Psoas muscle (tissue), 7 donors: ENCODE measurements at regions not wholly inside any gene's neighbourhood (a gene's known extent, or its start where the extent isn't known, plus 50 kb on each side); places are given as distances from the start of the nearest gene placed in this dataset.
A peak's percentile ranks its signal among the peaks of the same experiment; 100 is the strongest.
"Not testable (repeated sequence)": the region's sequence is repeated elsewhere in the genome, so short reads cannot be mapped to it uniquely, and the experiment has no call there.

Source experiments
- ATAC-seq, 4 donors: fragments of 200-7000 bp; cut with Tn5 transposase; one replicate each; pipeline ENCODE4 v1.9.1; 2020; ENCODE audit warnings: moderate library complexity in 3 of 4, mild to moderate bottlenecking in 2 of 4
- DNase-seq, 2 donors: peaks; one replicate each; pipeline ENCODE4 v3.0.0-alpha.2; 2020
- H3K27ac ChIP-seq: fragments of 200-600 bp; one replicate; pipeline ENCODE4 v1.8.0; 2022
- H3K27me3 ChIP-seq, 3 donors: fragments of 200-600 bp in 1 of 3; one replicate each; pipeline versions ENCODE4 v1.6.1 to v1.8.0; 2013 to 2022; ENCODE audit warnings: low read length in 2 of 3, mild to moderate bottlenecking in 2 of 3, moderate library complexity in 1 of 3; ENCODE audit not compliant: insufficient read depth in 3 of 3
- H3K36me3 ChIP-seq, 2 donors: fragments of 200-600 bp in 1 of 2; one replicate each; pipeline versions ENCODE4 v1.6.1 to v1.8.0; 2013 to 2022; ENCODE audit warnings: low read depth in 1 of 2, mild to moderate bottlenecking in 1 of 2, moderate library complexity in 1 of 2; ENCODE audit not compliant: insufficient read depth in 1 of 2
- H3K4me1 ChIP-seq: fragments of 200-600 bp; one replicate; pipeline ENCODE4 v1.8.0; 2022
- H3K4me3 ChIP-seq: fragments of 200-600 bp; one replicate; pipeline ENCODE4 v1.8.0; 2022; ENCODE audit warnings: mild to moderate bottlenecking
- H3K9me3 ChIP-seq: fragments of 200-600 bp; one replicate; pipeline ENCODE4 v1.8.0; 2022
- CTCF ChIP-seq: fragments of 200-600 bp; IDR thresholded peaks from one replicate; pipeline ENCODE4 v1.8.0; 2022; ENCODE audit warnings: antibody characterized with exemption
- WGBS, 3 donors: extraction: QIAGEN DNeasy Blood & Tissue Kit; methylation state at CpG; one replicate each; pipeline versions ENCODE4 v1.1.6 to v1.1.7; 2013; 5-methylcytosine and 5-hydroxymethylcytosine counted together
- intact Hi-C, 2 donors: fragments of 100-400 bp; cut with DNase I; formaldehyde crosslinking; loops; one replicate each; pipeline versions ENCODE4 v1.11.0 to v1.14.2; 2022
- donor health status: healthy with polysubstance abuse.
- donor health status: DM: no; HTN: no; CAD: no; lungs with moderate emphysema.
- donor health status: Bipolar disorder and iron deficiency.
- donor health status: healthy.
- donor health status: DM: yes; HTN: yes; CAD: no.
- donor health status: DM: no; HTN: no; CAD: no.
- donor health status: DM: yes; HTN: yes; CAD: no.

GRCh38 chr10:23512355-23513058 lies 73.6 kb downstream of the OTUD1 start:
- H3K4me1 ChIP-seq = no peaks in the 10 kb centered on the region
- H3K4me3 ChIP-seq = no peak overlapping the region
- no peak overlapping the region for H3K27ac ChIP-seq
- H3K9me3 ChIP-seq = no peaks in the 10 kb centered on the region
- 73 to 84% (median 81%) methylated on average over 10 of the region's 10 CpGs for WGBS, 3 donors
- peak in 2 of 4 donors; percentile 63 to 76 for ATAC-seq
- H3K27me3 ChIP-seq = no peaks in the 10 kb centered on the region
- TF ChIP-seq CTCF = no peak
- no peak for DNase-seq
- intact Hi-C loops = no loop called here
- no peaks in the 10 kb centered on the region for H3K36me3 ChIP-seq

- DNase-seq, H3K27me3 ChIP-seq, H3K36me3 ChIP-seq, H3K4me1 ChIP-seq, H3K4me3 ChIP-seq, H3K27ac ChIP-seq, ATAC-seq, H3K9me3 ChIP-seq, intact Hi-C loops: not testable (repeated sequence)
- 69 to 78% (median 75%) methylated on average over 7 of the region's 7 CpGs for WGBS, 3 donors
Observed at GRCh38 chr10:23513621-23514020, 74.7 kb downstream of the OTUD1 start.

- Histone ChIP-seq H3K4me3 (no peak overlapping the region), H3K27ac (no peak overlapping the region), H3K4me1 (no peaks in the 10 kb centered on the region), H3K27me3 (no peaks in the 10 kb centered on the region), H3K36me3 (no peaks in the 10 kb centered on the region), H3K9me3 (no peaks in the 10 kb centered on the region)
- WGBS, 3 donors = 70 to 76% (median 72%) methylated on average over 4 of the region's 4 CpGs
- ATAC-seq = no peak
- DNase-seq = no peak
- intact Hi-C loops = no loop called here
- no peak for TF ChIP-seq CTCF
Observed at GRCh38 chr10:23514321-23514720, 75.4 kb downstream of the OTUD1 start.

- Histone ChIP-seq H3K27ac (no peak overlapping the region), H3K27me3 (no peaks in the 10 kb centered on the region), H3K9me3 (no peaks in the 10 kb centered on the region), H3K4me1 (no peaks in the 10 kb centered on the region), H3K36me3 (no peaks in the 10 kb centered on the region), H3K4me3 (no peak overlapping the region)
- intact Hi-C loops = no loop called here
- no peak for ATAC-seq
- no peak for TF ChIP-seq CTCF
- WGBS, 3 donors = 23 to 32% (median 27%) methylated on average over 3 of the region's 3 CpGs
- DNase-seq = no peak
Observed at GRCh38 chr10:23516530-23516929, 77.7 kb downstream of the OTUD1 start.

GRCh38 chr10:23517155-23517554 lies 78.3 kb downstream of the OTUD1 start:
- DNase-seq (no peak), ATAC-seq (no peak)
- Histone ChIP-seq H3K27ac (no peak overlapping the region), H3K36me3 (no peaks in the 10 kb centered on the region), H3K9me3 (no peaks in the 10 kb centered on the region), H3K4me1 (no peaks in the 10 kb centered on the region), H3K27me3 (no peaks in the 10 kb centered on the region), H3K4me3 (no peak overlapping the region)
- intact Hi-C loops = no loop called here
- TF ChIP-seq CTCF = no peak
- WGBS, 3 donors = 78 to 86% (median 84%) methylated on average over 2 of the region's 2 CpGs
